NCI-H1092 treated with DMSO at 0.1 percent for 48 hours (cell line): ENCODE measurements at regions not wholly inside any gene's neighbourhood (a gene's known extent, or its start where the extent isn't known, plus 50 kb on each side); places are given as distances from the start of the nearest gene placed in this dataset.
"Not testable (repeated sequence)": the region's sequence is repeated elsewhere in the genome, so short reads cannot be mapped to it uniquely, and the experiment has no call there.

Source experiments
- DNase-seq: peaks from one replicate; lab custom pipeline; 2025; lab: John Stamatoyannopoulos, UW

GRCh38 chr5:17326600-17327037 is 109.2 kb downstream of the BASP1 start:
- no peak for DNase-seq

DNA sequence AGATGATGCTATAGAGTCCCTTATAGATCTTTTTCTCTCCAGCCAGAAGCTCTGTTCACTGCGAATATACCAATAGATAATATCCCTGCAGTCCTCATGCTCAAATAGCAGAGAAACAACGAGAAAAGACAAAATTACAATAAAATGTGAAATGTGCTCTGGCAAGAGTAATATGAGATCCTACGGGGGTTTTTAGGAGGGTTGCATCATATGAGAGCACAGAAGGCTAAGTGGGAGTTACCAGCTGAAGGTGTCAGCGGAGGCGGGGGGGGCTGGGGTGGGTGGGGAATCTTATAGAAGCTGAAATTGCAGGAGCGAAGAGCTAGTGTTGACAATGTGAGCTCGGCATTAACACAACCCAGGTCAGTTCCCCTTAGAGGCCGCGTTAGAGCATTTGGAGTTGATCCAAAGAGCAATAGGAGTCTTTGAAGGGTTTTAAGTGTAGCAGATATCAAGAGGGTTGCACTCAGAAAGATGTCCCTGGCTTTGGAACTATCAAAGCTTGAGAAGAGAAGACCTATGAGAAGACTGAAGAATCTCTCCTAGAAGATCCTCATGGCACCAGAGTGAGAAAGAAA is 109.7 kb downstream of the BASP1 start:
- no peak for DNase-seq

DNA sequence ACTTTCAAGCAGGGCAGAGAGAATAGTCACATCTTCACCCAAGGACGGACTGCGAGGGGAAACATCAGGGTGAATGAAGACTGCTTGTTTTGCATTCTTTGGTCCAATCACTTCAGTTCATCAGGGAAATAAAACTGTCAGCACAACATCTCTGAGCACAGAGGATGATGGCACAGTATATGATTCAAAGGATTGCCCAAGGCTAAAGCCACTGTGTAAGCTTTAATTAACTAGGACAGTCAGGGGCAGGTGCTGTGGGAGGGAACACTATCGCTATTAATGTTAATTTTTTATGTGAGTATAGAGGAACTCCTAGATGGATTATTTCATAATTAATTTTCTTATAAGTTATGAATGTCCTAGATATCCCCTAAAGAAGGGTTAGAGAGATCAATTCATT is 112.1 kb downstream of the BASP1 start:
- DNase-seq = no peak

GRCh38 chr5:17330386-17330785 is 113.0 kb downstream of the BASP1 start:
- no peak for DNase-seq

DNA sequence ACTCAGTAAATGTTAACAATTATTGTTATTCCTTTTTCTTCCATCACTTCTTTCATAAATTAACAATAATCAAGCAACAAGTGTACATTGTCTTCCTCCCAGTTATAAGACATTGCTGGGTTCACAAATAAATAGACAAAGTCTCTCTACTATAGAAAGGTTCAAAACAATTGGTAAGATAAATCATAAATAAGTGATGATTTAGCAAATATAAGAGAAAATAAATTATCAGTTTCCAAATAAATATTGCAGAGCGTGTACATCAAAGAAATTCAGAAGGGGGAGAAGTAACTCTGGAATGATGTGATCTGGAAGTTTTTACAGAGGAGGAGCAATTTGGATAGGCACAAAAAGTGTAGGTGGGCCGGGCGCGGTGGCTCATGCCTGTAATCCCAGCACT is 114.2 kb downstream of the BASP1 start:
- no peak for DNase-seq

DNA sequence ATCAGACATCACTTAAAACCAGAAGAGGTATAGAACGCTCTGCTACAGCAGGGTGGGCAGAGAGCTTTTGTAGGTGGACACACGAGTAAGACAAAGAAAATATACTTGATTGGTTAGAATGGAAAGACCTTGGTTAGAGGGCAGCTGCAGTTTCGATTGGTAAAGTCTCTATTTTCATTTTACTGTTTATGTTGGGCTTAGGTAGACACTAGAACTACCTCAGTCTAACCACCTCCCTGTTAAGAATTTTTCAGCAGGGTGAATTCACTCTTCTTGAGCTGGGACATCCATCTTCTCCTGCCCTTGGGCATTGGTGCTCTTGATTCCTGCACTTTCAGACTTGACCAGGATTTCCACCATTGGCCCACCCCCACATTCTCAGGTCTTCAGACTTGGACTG is 116.3 kb downstream of the BASP1 start:
- no peak for DNase-seq

DNA sequence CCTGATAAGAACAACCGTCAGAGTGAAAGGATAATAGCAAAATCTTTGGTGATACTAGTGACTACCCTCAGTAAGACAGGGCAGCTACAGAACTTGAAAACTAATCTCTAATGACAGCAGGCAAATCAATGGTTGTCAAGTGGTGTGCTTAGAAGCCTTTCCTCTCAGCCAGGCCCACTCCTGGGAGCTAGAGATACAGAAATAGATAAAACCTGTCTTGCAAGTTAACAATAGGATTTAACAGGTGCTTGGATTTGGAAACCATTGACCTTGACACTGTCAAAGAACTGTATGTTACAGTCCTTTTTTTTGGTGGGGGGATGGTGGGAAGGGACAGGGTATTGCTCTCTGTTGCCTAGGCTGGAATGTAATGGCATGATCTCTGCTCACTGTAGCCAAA is 118.6 kb downstream of the BASP1 start:
- no peak for DNase-seq

DNA sequence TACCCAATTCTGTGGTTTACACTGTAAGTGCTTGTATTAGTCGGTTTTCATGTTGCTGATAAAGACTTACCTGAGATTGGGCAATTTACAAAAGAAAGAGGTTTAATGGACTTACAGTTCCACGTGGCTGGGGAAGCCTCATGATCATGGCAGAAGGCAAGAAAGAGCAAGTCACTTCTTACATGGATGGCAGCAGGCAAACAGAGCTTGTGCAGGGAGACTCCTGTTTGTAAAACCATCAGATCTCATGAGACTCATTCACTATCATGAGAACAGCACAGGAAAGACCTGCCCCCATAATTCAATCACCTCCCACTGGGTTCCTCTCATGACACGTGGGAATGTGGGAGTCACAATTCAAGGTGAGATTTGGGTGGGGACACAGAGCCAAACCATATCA is 119.3 kb downstream of the BASP1 start:
- not testable (repeated sequence) for DNase-seq

DNA sequence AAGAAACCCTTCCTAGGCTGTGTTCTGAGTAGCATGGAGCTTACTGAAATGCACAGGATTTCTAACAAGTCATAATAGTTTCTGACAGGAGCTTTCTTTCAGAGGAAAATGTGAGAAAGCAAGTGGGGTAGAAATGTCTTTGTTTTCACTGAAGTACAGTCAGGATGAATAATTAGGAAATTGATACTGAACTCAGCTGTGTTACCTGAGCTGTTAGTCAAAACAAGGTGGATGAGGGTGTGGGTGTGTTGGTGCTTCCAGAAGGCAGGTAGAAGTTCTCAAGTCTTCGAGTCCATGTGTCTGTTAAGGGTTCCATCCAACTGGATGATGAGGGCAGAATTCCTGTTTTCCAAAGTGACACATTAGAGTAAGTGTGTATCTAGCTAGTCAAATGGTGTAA is 122.4 kb downstream of the BASP1 start:
- DNase-seq = no peak

- no peak for DNase-seq
Measured at GRCh38 chr5:17340379-17340778, 122.9 kb downstream of the BASP1 start.

GRCh38 chr5:17340819-17341218 is 123.4 kb downstream of the BASP1 start:
- no peak for DNase-seq

DNA sequence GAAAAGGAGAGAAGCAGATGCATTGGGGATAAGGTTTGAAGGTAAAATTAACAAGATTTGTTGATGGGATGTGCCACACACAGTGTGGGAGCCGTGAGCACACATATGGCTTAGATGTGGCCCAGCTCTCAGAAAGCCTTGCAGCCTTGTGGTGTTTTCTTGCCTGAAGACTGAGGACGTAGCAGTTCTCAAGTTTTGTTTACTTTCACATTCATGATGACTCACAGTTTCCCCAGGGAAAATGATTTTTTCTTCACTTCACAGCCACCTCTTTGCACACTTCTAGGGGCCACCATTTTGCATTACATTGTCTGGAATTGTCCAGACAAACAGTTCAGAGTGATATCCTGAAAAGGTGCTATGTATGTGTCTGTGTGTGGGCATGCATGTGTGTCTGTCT is 126.2 kb downstream of the BASP1 start:
- DNase-seq = no peak

- DNase-seq = no peak
Measured at GRCh38 chr5:17346811-17347210, 129.4 kb downstream of the BASP1 start.

DNA sequence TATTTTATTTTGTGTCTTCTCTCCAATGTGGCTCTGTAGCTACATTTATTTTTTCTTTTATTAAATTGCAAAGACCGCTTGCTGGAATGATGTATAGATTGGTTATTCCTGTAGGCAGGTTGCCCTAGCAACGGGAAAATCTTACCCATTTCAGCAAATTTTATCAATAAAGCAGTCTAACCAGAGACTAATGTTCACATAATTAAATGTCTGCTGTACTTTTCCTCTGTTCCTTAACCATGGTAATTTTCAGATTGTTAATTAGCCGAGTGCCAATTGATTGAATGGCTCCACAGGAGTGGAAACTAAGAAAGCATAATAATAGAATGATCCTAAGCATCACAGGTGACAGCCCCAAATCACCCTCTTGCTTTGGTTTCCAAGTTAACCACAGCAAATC is 134.8 kb downstream of the BASP1 start:
- no peak for DNase-seq

GRCh38 chr5:17354265-17354664 is 136.8 kb downstream of the BASP1 start:
- DNase-seq = no peak

GRCh38 chr5:17355586-17356346 is 138.3 kb downstream of the BASP1 start:
- no peak for DNase-seq

DNA sequence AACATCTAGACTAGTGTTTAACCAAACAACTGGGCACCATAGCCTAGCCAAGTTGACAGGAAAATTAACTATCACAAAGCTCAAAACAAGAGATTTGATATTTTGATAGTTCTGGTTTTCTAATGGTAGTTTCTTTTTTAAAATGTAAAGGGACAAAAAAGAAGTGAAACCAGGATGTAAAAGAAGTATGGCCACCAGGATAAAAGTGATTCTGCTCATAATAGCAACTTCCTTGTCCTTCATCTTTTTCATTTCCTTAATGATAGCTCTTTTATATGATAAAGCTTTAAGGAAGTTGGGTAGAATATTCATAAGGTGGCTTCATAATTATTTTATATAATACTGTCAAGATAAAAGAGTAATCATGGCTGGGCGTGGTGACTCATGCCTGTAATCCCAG is 139.1 kb downstream of the BASP1 start:
- no peak for DNase-seq

- DNase-seq = no peak
Measured at GRCh38 chr5:17357504-17357903, 140.1 kb downstream of the BASP1 start.

DNA sequence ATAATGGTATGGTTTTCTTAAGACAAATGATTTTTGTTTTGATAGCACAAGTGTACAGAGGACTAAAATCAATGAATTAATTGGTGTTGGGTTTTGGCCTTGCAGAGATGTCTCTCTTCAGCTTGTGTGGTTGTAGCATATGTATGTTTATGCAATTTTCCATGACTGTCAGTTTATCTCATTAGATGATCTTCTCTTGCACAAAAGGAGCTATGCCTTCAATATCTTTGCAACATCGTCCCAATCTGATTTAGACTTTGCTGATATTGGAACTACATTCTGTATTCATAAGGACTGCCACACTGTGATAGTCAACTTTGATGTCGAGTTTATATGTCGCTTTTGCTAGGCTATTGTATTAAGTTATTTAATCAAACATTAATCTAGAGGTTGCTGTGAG is 140.0 kb upstream of the TAF11L2 start:
- DNase-seq = no peak

GRCh38 chr5:17359451-17360011 is 138.5 kb upstream of the TAF11L2 start:
- no peak for DNase-seq

DNA sequence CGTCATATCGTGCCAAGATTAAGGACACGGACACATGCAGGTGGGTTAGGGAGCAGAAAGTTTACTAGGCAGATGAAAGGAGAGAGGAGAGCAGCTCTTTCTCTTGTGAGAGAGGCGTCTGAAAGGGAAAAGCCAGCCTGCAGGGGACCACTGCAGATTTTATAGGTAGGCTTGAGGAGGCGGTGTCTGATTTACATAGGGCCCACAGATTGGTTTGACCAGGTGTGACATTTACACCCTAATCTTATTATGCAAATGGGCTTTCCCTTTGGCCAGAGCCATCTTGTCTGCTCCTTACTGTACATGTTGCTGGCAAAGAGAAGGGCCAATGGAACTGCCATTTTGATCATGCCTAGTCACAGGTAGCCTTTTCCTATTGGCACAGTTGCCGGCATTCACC is 137.2 kb upstream of the TAF11L2 start:
- DNase-seq = no peak

DNA sequence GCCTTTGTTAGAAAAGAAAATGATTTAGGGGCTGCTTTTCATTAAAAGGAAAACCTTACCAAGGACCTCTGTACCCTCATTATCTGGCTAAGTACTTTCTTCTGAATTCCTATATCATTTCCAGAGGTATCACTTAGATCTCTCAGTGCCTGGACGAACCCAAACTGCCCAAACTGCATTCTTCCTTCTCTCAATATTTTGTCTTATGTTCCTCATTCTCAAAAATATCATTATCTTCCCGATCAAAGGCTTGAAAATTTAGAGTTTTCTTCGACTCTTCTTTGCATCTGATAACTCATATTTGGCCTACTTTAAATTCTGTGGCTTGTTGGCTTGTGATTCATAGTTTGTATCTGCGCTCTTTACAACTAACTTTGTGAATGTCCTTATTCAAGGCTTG is 136.7 kb upstream of the TAF11L2 start:
- DNase-seq = no peak

GRCh38 chr5:17364987-17365810 is 132.8 kb upstream of the TAF11L2 start:
- DNase-seq = no peak
